MG63 (cell line): ENCODE measurements at regions not wholly inside any gene's neighbourhood (a gene's known extent, or its start where the extent isn't known, plus 50 kb on each side); places are given as distances from the start of the nearest gene placed in this dataset.
"Not testable (repeated sequence)": the region's sequence is repeated elsewhere in the genome, so short reads cannot be mapped to it uniquely, and the experiment has no call there.

ENCODE experiments used
- DNase-seq: peaks from one replicate; pipeline ENCODE4 v3.0.0-alpha.2; 2020
- H3K27me3 ChIP-seq: fragments of 250-450 bp; sonication (Bioruptor Pico); 2 replicates; pipeline ENCODE4 v1.5.1; 2020; ENCODE audit warnings: mild to moderate bottlenecking, moderate library complexity
- H3K36me3 ChIP-seq: fragments of 250-450 bp; sonication (Bioruptor Pico); 2 replicates; pipeline ENCODE4 v1.5.1; 2020; ENCODE audit warnings: mild to moderate bottlenecking, moderate library complexity
- H3K4me3 ChIP-seq: fragments of 250-450 bp; sonication (Bioruptor Pico); 2 replicates; pipeline ENCODE4 v1.5.1; 2020; ENCODE audit warnings: mild to moderate bottlenecking, moderate library complexity
- H3K9me3 ChIP-seq: fragments of 250-450 bp; sonication (Bioruptor Pico); 2 replicates; pipeline ENCODE4 v1.5.1; 2020; ENCODE audit warnings: mild to moderate bottlenecking, moderate library complexity

- no peaks in the 10 kb centered on the region for H3K27me3 ChIP-seq
- DNase-seq, result no peak
- H3K4me3 ChIP-seq, result no peak overlapping the region
- H3K36me3 ChIP-seq, result no peaks in the 10 kb centered on the region
- no peaks in the 10 kb centered on the region for H3K9me3 ChIP-seq
Observed at GRCh38 chr4:28427306-28428085, 1566.9 kb downstream of the STIM2 start.

- no peak for DNase-seq
- no peak overlapping the region for H3K4me3 ChIP-seq
- no peaks in the 10 kb centered on the region for H3K27me3 ChIP-seq
- H3K36me3 ChIP-seq, result no peaks in the 10 kb centered on the region
- H3K9me3 ChIP-seq, result no peaks in the 10 kb centered on the region
Observed at GRCh38 chr4:28432348-28433025, 1571.8 kb downstream of the STIM2 start.

DNA sequence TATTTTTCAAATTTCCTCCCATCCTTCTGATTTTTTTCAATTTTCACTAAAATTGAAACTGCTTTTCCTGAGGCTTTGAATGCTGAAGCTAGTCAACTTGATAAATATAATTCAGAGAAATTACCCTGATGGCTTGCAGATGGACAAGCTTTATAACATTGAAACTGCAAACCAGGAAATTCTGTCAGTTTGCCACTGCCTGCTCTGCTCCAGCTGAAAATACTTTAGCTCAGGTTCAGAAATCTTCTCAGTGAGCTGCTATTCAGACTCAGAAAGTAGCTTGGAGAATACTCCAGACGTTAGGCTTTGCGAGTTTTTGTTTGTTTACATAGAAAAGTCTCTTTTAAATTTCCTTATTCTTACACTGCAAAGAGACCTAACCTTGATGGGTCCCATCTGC lies 1574.7 kb downstream of the STIM2 start:
- no peak for DNase-seq

GRCh38 chr4:28436191-28437080 lies 1575.8 kb downstream of the STIM2 start:
- Histone ChIP-seq H3K9me3 (no peaks in the 10 kb centered on the region), H3K27me3 (no peaks in the 10 kb centered on the region), H3K36me3 (no peaks in the 10 kb centered on the region), H3K4me3 (no peak overlapping the region)
- no peak for DNase-seq

More for the DNA sequence above, 1574.7 kb downstream of the STIM2 start:
- Histone ChIP-seq H3K4me3 (no peak overlapping the region), H3K9me3 (no peaks in the 10 kb centered on the region), H3K27me3 (no peaks in the 10 kb centered on the region), H3K36me3 (no peaks in the 10 kb centered on the region)

DNA sequence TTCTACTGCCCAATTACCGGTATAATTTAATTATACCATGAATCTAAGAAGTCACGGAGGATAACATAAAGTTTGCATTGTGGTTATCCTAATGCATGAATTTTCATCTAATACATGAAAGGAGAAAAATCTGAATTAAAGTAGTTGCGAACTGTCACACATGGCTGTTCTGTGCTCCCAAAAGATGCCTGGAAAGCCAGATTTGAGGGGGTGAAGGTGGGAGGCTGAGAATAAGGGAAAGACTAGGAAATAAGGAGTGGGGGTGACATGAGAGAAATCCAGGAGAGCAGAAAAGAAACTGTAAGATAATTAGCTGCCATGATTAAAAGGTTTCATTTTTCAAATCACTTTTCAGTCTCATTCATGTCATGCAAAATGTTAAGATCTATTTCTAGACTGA lies 1582.7 kb downstream of the STIM2 start:
- Histone ChIP-seq H3K4me3 (no peak overlapping the region), H3K27me3 (no peaks in the 10 kb centered on the region), H3K36me3 (no peaks in the 10 kb centered on the region), H3K9me3 (no peaks in the 10 kb centered on the region)
- no peak for DNase-seq

DNA sequence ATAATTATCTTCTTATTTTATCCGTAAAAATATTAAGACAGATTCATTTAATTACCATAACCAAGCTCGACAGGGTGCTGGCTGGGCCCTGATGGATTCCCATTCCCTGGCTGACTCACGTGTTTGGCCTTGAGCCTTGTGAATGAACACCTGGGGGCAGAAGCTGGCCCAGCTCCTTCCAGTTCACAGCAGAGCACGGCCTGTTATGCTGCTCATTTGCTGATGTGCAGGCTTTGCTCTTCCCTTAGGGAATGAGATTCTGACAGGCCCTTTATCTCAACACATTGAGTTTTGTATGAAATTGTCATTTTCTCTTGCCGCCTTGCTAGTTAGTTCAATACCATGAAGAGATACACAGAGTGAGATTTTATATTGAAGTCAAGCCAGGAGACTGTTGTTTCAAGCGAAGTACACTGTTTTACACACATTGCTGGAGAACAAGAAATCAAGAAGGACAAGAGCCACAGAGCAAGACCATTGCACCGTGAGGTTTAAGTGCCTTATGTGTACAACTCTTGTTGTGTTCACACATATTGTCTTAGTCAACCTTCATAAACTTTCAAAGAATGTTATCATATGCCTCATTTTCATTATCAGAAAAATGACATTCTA lies 1583.3 kb downstream of the STIM2 start:
- peak; percentile 14 for DNase-seq
- Histone ChIP-seq H3K27me3 (no peaks in the 10 kb centered on the region), H3K36me3 (no peaks in the 10 kb centered on the region), H3K4me3 (no peak overlapping the region), H3K9me3 (no peaks in the 10 kb centered on the region)

GRCh38 chr4:28444886-28445496 lies 1584.3 kb downstream of the STIM2 start:
- H3K27me3 ChIP-seq, result no peaks in the 10 kb centered on the region
- no peaks in the 10 kb centered on the region for H3K9me3 ChIP-seq
- no peak for DNase-seq
- H3K4me3 ChIP-seq, result no peak overlapping the region
- no peaks in the 10 kb centered on the region for H3K36me3 ChIP-seq

- H3K27me3 ChIP-seq, result no peaks in the 10 kb centered on the region
- H3K9me3 ChIP-seq, result no peaks in the 10 kb centered on the region
- no peak for DNase-seq
- no peaks in the 10 kb centered on the region for H3K36me3 ChIP-seq
- H3K4me3 ChIP-seq, result no peak overlapping the region; the same call in 1 of the 2 replicates
Observed at GRCh38 chr4:28449085-28449484, 1588.4 kb downstream of the STIM2 start.

DNA sequence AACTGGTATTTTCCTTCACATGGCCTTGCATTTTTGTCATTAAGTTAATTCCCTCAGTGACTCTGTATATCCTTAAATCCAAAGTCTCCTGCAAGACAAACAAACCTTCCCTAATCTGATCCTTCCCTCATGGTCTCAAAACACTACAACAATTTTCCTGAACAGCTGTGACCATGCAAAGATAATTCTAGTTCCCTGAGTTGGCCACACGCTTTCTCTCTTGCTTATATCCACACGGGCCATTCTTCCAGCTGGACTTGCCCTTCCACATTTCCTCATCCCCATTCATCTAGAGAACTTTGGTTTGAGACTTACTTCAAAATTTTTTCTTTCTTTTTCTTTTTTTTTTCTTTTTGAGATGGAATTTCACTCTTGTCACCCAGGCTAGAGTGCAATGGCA lies 1590.7 kb downstream of the STIM2 start:
- Histone ChIP-seq H3K4me3 (no peak overlapping the region), H3K27me3 (no peaks in the 10 kb centered on the region), H3K36me3 (no peaks in the 10 kb centered on the region), H3K9me3 (no peaks in the 10 kb centered on the region)
- DNase-seq, result no peak

- no peaks in the 10 kb centered on the region for H3K36me3 ChIP-seq
- H3K27me3 ChIP-seq, result no peaks in the 10 kb centered on the region
- DNase-seq, result no peak
- no peak overlapping the region for H3K4me3 ChIP-seq
- no peaks in the 10 kb centered on the region for H3K9me3 ChIP-seq
Observed at GRCh38 chr4:28462766-28463700, 1602.4 kb downstream of the STIM2 start.

DNA sequence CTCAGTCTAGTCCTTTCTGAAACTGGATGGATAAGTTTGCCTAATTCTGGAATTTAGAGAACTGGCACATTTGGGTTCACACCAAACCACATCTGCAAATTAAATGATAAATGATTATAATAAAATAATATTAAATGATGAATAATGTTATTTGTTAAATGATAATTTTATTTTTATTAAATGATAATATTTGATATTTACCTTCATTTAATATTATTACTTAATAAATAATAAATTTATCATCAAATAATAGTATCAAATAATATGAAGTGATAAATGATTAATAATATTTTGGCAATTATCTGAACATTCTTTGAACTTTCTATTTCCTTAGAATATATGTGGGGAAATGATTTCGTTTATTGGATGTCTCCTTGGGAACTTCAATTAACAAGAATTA lies 1604.2 kb downstream of the STIM2 start:
- H3K36me3 ChIP-seq, result no peaks in the 10 kb centered on the region
- H3K27me3 ChIP-seq, result no peaks in the 10 kb centered on the region
- H3K4me3 ChIP-seq, result no peak overlapping the region
- H3K9me3 ChIP-seq, result no peaks in the 10 kb centered on the region
- DNase-seq, result no peak

- DNase-seq, H3K27me3 ChIP-seq, H3K9me3 ChIP-seq, H3K36me3 ChIP-seq, H3K4me3 ChIP-seq: not testable (repeated sequence)
Observed at GRCh38 chr4:28466886-28467285, 1606.2 kb downstream of the STIM2 start.

GRCh38 chr4:28469387-28469786 lies 1608.7 kb downstream of the STIM2 start:
- no peak overlapping the region for H3K4me3 ChIP-seq
- H3K9me3 ChIP-seq, result no peaks in the 10 kb centered on the region
- no peak for DNase-seq
- no peaks in the 10 kb centered on the region for H3K27me3 ChIP-seq
- H3K36me3 ChIP-seq, result no peaks in the 10 kb centered on the region

DNA sequence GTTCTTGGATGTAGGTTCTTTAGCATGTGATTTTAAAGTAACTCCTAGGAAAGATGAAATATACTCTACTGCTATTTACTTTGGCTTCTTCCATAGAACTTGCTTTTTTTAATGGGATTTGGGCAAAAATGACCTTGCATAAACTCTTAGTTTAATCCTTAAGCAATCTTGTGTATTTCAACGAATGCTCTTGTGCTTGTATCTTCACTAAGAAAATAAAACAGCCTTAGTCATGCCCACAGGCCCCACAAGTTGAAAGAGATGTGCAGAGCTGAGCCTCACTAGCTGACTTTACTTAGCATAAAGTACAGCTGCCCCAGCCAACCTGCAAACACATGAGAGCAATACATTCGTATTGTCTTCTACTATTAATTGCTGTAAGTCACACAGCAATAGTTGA lies 1609.2 kb downstream of the STIM2 start:
- no peak for DNase-seq
- H3K4me3 ChIP-seq, result no peak overlapping the region
- no peaks in the 10 kb centered on the region for H3K36me3 ChIP-seq
- no peaks in the 10 kb centered on the region for H3K27me3 ChIP-seq
- H3K9me3 ChIP-seq, result no peaks in the 10 kb centered on the region

DNA sequence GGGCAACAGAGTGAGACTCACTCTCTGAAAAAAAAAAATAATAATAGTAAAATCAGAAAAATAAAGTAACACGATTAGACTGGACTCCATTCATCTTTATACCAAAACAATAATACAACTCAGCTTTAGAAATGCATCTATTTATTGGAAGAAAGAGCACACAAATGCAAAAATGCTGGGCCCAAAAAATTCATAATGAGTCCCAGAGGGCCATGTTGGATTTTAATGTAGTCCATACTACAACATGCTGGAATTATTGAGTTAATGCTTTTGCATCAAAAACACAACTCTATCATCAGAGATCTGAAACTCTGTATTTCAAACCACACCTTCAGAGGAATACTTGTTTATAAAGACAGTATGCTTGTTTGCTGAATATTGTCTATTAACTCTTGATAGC lies 1614.7 kb downstream of the STIM2 start:
- no peak for DNase-seq
- Histone ChIP-seq H3K9me3 (no peaks in the 10 kb centered on the region), H3K4me3 (no peak overlapping the region), H3K27me3 (no peaks in the 10 kb centered on the region), H3K36me3 (no peaks in the 10 kb centered on the region)

- Histone ChIP-seq H3K9me3 (no peaks in the 10 kb centered on the region), H3K4me3 (no peak overlapping the region), H3K27me3 (no peaks in the 10 kb centered on the region), H3K36me3 (no peaks in the 10 kb centered on the region)
- DNase-seq, result no peak
Observed at GRCh38 chr4:28479666-28480065, 1619.0 kb downstream of the STIM2 start.
